ENCODE measurements at regions not wholly inside any gene's neighbourhood (a gene's known extent, or its start where the extent isn't known, plus 50 kb on each side); places are given as distances from the start of the nearest gene placed in this dataset.

DNA sequence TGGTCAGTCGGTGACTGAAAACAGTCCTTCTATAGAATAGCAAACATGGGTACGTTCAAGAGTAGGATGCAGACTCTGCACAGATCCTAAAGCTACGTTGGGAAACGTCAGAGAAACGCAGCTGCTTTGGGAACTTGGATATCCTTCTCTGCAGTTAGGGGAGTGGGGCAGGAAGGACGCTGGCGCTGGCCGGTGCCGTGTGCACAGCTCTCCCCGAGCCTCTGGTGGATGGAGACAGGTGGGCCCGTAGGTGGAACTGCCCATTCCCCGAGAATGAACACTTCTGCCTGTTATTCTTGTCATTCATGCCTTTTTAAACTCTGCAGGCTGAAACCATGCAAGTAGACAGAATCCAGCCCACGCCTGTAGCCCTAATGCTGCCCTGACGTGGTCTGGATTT is 91.7 kb upstream of the MBOAT2 start:
- Histone ChIP-seq H3K9me3 (ENCODE audit: control insufficient read depth, insufficient read depth, low read depth, low read length) (no peaks in the 10 kb centered on the region), H3K27me3 (ENCODE audit: control insufficient read depth, insufficient read depth, low read length) (no peaks in the 10 kb centered on the region), H3K27ac (ENCODE audit: low read length) (no peak overlapping the region), H3K36me3 (ENCODE audit: control insufficient read depth, insufficient read depth, low read length) (no peaks in the 10 kb centered on the region), H3K4me1 (ENCODE audit: control insufficient read depth, insufficient read depth, low read length) (no peaks in the 10 kb centered on the region), H3K4me3 (ENCODE audit: low read depth in 2 of 2, low read length in 2 of 2) (no peak overlapping the region)
- BruUV-seq (replicated peaks), result no TSS peak
- no peak for ATAC-seq
- CTCF ChIA-PET, result no interaction called here
- in situ Hi-C loops (cut with HindIII; ENCODE audit: low pct_unique_long_range_greater_than_20kb, low sequenced_read_pairs) (no loop called here), intact Hi-C loops (cut with micrococcal nuclease; ENCODE audit: unreplicated experiment) (no loop called here)
- POLR2A ChIA-PET, result no interaction called here
- DNase-seq (ENCODE audit: low read depth, low spot score), result no peak
- TF ChIP-seq TCF7L2 (IDR thresholded peaks at IDR 0.05; ENCODE audit: low read depth, low read length) (no peak), POLR2AphosphoS5 (IDR thresholded peaks at IDR 0.05; ENCODE audit: low read depth, low read length) (no peak), SIN3A (IDR thresholded peaks at IDR 0.05; ENCODE audit: borderline replicate concordance, insufficient read depth, low read depth, low read length) (no peak)
- TF ChIP-seq, protein P1, sequence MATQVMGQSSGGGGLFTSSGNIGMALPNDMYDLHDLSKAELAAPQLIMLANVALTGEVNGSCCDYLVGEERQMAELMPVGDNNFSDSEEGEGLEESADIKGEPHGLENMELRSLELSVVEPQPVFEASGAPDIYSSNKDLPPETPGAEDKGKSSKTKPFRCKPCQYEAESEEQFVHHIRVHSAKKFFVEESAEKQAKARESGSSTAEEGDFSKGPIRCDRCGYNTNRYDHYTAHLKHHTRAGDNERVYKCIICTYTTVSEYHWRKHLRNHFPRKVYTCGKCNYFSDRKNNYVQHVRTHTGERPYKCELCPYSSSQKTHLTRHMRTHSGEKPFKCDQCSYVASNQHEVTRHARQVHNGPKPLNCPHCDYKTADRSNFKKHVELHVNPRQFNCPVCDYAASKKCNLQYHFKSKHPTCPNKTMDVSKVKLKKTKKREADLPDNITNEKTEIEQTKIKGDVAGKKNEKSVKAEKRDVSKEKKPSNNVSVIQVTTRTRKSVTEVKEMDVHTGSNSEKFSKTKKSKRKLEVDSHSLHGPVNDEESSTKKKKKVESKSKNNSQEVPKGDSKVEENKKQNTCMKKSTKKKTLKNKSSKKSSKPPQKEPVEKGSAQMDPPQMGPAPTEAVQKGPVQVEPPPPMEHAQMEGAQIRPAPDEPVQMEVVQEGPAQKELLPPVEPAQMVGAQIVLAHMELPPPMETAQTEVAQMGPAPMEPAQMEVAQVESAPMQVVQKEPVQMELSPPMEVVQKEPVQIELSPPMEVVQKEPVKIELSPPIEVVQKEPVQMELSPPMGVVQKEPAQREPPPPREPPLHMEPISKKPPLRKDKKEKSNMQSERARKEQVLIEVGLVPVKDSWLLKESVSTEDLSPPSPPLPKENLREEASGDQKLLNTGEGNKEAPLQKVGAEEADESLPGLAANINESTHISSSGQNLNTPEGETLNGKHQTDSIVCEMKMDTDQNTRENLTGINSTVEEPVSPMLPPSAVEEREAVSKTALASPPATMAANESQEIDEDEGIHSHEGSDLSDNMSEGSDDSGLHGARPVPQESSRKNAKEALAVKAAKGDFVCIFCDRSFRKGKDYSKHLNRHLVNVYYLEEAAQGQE (IDR thresholded peaks at IDR 0.05; ENCODE audit: insufficient read depth in 1 of 2, low read depth in 2 of 2, low read length in 1 of 2), result no peak
- TF ChIP-seq, protein P2, sequence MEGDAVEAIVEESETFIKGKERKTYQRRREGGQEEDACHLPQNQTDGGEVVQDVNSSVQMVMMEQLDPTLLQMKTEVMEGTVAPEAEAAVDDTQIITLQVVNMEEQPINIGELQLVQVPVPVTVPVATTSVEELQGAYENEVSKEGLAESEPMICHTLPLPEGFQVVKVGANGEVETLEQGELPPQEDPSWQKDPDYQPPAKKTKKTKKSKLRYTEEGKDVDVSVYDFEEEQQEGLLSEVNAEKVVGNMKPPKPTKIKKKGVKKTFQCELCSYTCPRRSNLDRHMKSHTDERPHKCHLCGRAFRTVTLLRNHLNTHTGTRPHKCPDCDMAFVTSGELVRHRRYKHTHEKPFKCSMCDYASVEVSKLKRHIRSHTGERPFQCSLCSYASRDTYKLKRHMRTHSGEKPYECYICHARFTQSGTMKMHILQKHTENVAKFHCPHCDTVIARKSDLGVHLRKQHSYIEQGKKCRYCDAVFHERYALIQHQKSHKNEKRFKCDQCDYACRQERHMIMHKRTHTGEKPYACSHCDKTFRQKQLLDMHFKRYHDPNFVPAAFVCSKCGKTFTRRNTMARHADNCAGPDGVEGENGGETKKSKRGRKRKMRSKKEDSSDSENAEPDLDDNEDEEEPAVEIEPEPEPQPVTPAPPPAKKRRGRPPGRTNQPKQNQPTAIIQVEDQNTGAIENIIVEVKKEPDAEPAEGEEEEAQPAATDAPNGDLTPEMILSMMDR (IDR thresholded peaks at IDR 0.05), result no peak

DNA sequence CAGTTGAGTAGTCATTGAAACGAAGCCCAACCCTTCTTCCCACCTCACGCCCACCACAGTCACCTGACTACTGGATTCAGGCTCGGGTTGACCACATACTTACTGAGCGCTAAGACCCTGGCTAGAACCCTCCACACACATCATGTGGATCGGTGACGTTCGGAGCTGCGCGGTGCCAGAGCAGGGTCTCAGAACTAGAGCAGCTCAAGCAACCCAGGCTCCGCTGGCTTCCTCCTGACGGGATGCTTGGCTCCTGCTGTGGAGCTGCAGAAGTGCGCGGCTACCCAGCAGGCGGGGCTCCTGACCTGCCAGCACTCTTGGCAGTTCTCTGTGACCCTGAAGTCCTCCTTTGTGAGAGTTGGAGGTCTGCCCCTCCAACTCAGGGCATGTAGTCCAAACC is 90.6 kb upstream of the MBOAT2 start:
- Histone ChIP-seq H3K27me3 (ENCODE audit: control insufficient read depth, insufficient read depth, low read length) (no peaks in the 10 kb centered on the region), H3K4me1 (ENCODE audit: control insufficient read depth, insufficient read depth, low read length) (no peaks in the 10 kb centered on the region), H3K4me3 (ENCODE audit: low read depth in 2 of 2, low read length in 2 of 2) (no peak overlapping the region), H3K9me3 (ENCODE audit: control insufficient read depth, insufficient read depth, low read depth, low read length) (no peaks in the 10 kb centered on the region), H3K36me3 (ENCODE audit: control insufficient read depth, insufficient read depth, low read length) (no peaks in the 10 kb centered on the region), H3K27ac (ENCODE audit: low read length) (no peak overlapping the region)
- intact Hi-C loops (cut with micrococcal nuclease; ENCODE audit: unreplicated experiment) (no loop called here), in situ Hi-C loops (cut with HindIII; ENCODE audit: low pct_unique_long_range_greater_than_20kb, low sequenced_read_pairs) (no loop called here)
- no peak for ATAC-seq
- no TSS peak for BruUV-seq (replicated peaks)
- no peak for DNase-seq (ENCODE audit: low read depth, low spot score)
- TF ChIP-seq SIN3A (IDR thresholded peaks at IDR 0.05; ENCODE audit: borderline replicate concordance, insufficient read depth, low read depth, low read length), result no peak
- TF ChIP-seq, protein P1 (IDR thresholded peaks at IDR 0.05; ENCODE audit: insufficient read depth in 1 of 2, low read depth in 2 of 2, low read length in 1 of 2), result no peak
- no peak for TF ChIP-seq TCF7L2 (IDR thresholded peaks at IDR 0.05; ENCODE audit: low read depth, low read length)
- TF ChIP-seq POLR2AphosphoS5 (IDR thresholded peaks at IDR 0.05; ENCODE audit: low read depth, low read length), result no peak
- TF ChIP-seq, protein P2 (IDR thresholded peaks at IDR 0.05), result no peak
- CTCF ChIA-PET, result no interaction called here
- POLR2A ChIA-PET, result no interaction called here
